Subcutaneous abdominal adipose tissue (tissue), 5 donors: ENCODE measurements at regions not wholly inside any gene's neighbourhood (a gene's known extent, or its start where the extent isn't known, plus 50 kb on each side); places are given as distances from the start of the nearest gene placed in this dataset.

Source experiments
- H3K27ac ChIP-seq: one replicate; pipeline ENCODE4 v1.7.0; 2013; ENCODE audit warnings: low read depth, mild to moderate bottlenecking, inconsistent platforms, low read length, moderate library complexity
- H3K27me3 ChIP-seq, 5 donors: one replicate each; pipeline ENCODE4 v1.7.0; 2013; ENCODE audit warnings: low read length in 5 of 5, inconsistent platforms in 1 of 5; ENCODE audit not compliant: control insufficient read depth in 5 of 5, insufficient read depth in 4 of 5
- H3K36me3 ChIP-seq, 5 donors: one replicate each; pipeline ENCODE4 v1.7.0; 2013; ENCODE audit warnings: low read length in 5 of 5; ENCODE audit not compliant: control insufficient read depth in 5 of 5, insufficient read depth in 5 of 5
- H3K4me1 ChIP-seq, 5 donors: one replicate each; pipeline ENCODE4 v1.7.0; 2013; ENCODE audit warnings: low read length in 5 of 5, mild to moderate bottlenecking in 3 of 5, moderate library complexity in 1 of 5; ENCODE audit not compliant: control insufficient read depth in 5 of 5, insufficient read depth in 5 of 5
- H3K4me3 ChIP-seq, 5 donors: one replicate each; pipeline ENCODE4 v1.7.0; 2013; ENCODE audit warnings: low read length in 5 of 5, low read depth in 1 of 5
- H3K9ac ChIP-seq, 5 donors: one replicate each; pipeline ENCODE4 v1.7.0; 2013; ENCODE audit warnings: low read length in 5 of 5, mild to moderate bottlenecking in 4 of 5, moderate library complexity in 3 of 5
- H3K9me3 ChIP-seq, 5 donors: one replicate each; pipeline ENCODE4 v1.7.0; 2013; ENCODE audit warnings: low read length in 5 of 5; ENCODE audit not compliant: control insufficient read depth in 5 of 5
- donor health status: healthy.
- donor health status: healthy.
- donor health status: healthy.
- donor health status: healthy.
- donor health status: healthy.

DNA sequence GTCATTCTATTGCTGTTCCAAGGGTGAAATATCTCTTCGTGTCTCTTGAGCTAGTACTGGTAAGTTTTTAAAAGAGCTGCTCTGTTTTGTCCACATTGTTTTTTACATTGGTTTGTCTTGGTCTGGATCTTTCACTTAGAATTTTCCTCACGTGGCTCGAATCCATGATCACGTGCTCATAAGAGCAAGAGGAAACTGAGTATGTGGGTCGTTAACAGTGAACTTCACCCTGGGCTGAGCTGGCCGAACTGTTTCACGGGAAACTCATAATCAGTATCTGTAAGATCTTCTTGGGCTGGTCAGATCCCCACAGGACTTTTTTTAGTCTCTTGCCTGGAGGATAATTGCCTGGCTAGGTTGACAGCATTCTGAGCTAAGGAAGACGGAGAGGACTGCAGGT is 77.8 kb upstream of the HELT start:
- no peak overlapping the region for H3K4me3 ChIP-seq

DNA sequence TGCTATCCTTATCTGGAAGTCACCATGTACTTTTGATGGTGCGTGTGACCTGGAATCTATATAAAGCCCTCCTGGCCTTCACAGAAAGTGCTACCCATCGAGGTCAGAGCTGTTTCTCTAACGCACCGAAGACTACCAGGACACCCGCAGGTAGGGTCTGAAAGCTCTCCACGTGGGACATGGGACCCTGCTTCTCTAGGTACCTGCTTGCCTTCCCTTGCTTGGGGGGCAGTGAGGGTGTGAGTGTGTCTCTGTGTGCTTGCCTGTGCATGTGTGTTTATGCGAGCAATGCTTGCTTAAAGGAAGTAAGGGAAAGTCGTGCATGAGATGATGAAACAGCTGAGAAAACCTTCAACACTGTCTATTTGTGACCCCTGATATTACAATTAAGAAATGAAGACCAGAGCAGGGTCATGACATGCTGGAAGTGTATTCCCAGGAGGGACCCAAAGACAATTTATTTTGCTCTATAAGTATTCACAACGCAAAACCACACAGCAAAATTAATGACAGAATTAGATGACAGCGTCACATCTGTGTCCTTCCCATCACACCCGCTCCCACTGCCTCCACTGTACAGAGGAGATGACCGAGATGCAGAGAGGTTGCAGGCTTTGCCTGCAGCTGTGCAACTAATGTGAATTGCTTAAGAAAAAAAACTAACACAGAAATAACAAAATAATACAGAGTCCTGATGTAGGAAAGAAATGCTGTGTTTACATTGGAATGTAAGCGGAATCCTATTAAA is 76.4 kb upstream of the HELT start:
- no peak overlapping the region for H3K9ac ChIP-seq
- H3K4me3 ChIP-seq, result no peak overlapping the region
- peaks cover 0 to 7% (median 0%) of the 10 kb centered on the region in 5 donors for H3K9me3 ChIP-seq
- H3K4me1 ChIP-seq, result no peaks in the 10 kb centered on the region
- no peak overlapping the region for H3K27ac ChIP-seq
- no peaks in the 10 kb centered on the region for H3K36me3 ChIP-seq
- H3K27me3 ChIP-seq, result no peaks in the 10 kb centered on the region

More for the DNA sequence above, 77.8 kb upstream of the HELT start:
- H3K27me3 ChIP-seq, result no peaks in the 10 kb centered on the region
- H3K4me1 ChIP-seq, result no peaks in the 10 kb centered on the region
- H3K9ac ChIP-seq, result no peak overlapping the region
- H3K9me3 ChIP-seq, result peaks cover 0 to 7% (median 0%) of the 10 kb centered on the region in 5 donors
- no peak overlapping the region for H3K27ac ChIP-seq
- H3K36me3 ChIP-seq, result no peaks in the 10 kb centered on the region

GRCh38 chr4:184942444-184943425 is 75.6 kb upstream of the HELT start:
- peaks cover 0 to 7% (median 0%) of the 10 kb centered on the region in 5 donors for H3K9me3 ChIP-seq
- no peak overlapping the region for H3K27ac ChIP-seq
- H3K27me3 ChIP-seq, result no peaks in the 10 kb centered on the region
- H3K36me3 ChIP-seq, result no peaks in the 10 kb centered on the region
- no peaks in the 10 kb centered on the region for H3K4me1 ChIP-seq
- no peak overlapping the region for H3K4me3 ChIP-seq
- H3K9ac ChIP-seq, result no peak overlapping the region

- no peak overlapping the region for H3K4me3 ChIP-seq
- no peaks in the 10 kb centered on the region for H3K36me3 ChIP-seq
- H3K9ac ChIP-seq, result no peak overlapping the region
- H3K27ac ChIP-seq, result no peak overlapping the region
- no peaks in the 10 kb centered on the region for H3K9me3 ChIP-seq
- no peaks in the 10 kb centered on the region for H3K27me3 ChIP-seq
- no peaks in the 10 kb centered on the region for H3K4me1 ChIP-seq
Observed at GRCh38 chr4:184949020-184949419, 69.3 kb upstream of the HELT start.

DNA sequence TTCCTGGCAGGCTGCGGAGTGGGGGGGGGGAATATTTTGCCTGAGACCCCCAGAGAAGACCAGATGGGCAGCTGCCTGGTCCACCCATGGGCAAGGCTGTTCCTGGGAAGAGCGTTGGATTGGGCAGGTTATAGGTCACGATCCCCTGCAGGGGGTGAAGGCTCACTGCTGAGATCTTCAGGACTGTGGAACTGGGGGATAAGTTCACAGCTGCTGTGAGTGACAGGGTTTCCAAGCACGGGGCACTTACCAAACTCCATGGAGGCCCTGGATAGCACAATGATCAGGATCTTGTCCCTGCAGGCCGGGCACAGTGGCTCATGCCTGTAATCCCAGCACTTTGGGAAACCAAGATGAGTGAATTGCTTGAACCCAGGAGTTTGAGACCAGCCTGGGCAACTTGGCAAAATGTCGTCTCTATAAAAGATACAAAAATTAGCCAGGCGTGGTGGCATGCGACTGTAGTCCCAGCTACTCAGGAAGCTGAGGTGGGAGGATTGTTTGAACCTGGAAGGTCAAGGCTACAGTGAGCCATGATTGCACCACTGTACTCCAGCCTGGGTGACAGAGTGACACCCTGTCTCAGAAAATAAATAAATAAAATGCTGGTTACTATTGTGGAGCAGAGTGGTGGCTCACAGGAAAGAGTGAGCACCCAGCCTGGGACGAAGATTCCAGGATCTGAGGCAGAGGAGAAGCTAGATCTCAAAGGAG is 68.0 kb upstream of the HELT start:
- Histone ChIP-seq H3K9ac (no peak overlapping the region), H3K4me3 (no peak overlapping the region), H3K9me3 (no peaks in the 10 kb centered on the region), H3K27ac (no peak overlapping the region), H3K27me3 (no peaks in the 10 kb centered on the region), H3K36me3 (no peaks in the 10 kb centered on the region), H3K4me1 (no peaks in the 10 kb centered on the region)

DNA sequence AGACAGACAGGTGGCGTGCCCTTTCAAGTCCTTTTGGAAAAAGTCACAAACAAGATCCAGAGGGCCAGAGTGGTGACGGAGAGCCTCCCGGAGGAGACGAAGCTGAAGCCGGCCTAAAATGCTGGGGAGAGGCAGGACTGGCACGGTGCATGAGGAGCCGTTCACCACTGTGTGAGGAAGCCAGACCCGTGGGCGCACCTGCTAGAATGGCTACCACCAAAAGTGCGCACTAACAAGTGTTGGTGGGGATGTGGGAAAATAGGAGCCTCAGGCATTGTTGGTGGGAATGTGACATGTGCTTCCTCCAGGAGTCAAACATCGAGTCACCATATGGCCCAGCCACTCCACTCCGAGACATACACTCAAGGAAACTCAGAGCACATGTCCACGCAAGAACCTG is 67.4 kb upstream of the HELT start:
- Histone ChIP-seq H3K9me3 (no peaks in the 10 kb centered on the region), H3K36me3 (no peaks in the 10 kb centered on the region), H3K4me3 (no peak overlapping the region), H3K27me3 (no peaks in the 10 kb centered on the region), H3K9ac (no peak overlapping the region), H3K4me1 (no peaks in the 10 kb centered on the region), H3K27ac (no peak overlapping the region)

DNA sequence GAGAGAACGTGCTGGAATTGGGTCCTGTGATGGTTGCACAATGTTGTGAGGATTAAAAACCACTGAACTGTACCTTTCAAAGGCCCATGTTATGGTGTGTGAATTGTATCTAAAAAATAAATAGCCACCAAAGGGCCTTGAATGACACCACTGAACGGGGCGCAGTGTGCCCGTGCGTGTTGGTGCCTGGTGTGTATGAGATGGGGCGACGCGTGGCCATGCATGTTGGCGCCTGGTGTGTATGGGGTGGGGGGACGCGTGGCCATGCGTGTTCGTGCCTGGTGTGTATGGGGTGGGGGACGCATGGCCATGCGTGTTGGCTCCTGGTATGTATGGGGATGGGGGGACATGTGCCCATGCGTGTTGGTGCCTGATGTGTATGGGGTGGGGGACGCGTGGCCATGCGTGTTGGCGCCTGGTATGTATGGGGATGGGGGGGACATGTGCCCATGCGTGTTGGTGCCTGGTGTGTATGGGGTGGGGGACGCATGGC is 66.6 kb upstream of the HELT start:
- Histone ChIP-seq H3K4me3 (no peak overlapping the region), H3K9me3 (no peaks in the 10 kb centered on the region), H3K27ac (no peak overlapping the region), H3K4me1 (no peaks in the 10 kb centered on the region), H3K36me3 (no peaks in the 10 kb centered on the region), H3K27me3 (no peaks in the 10 kb centered on the region), H3K9ac (no peak overlapping the region)

DNA sequence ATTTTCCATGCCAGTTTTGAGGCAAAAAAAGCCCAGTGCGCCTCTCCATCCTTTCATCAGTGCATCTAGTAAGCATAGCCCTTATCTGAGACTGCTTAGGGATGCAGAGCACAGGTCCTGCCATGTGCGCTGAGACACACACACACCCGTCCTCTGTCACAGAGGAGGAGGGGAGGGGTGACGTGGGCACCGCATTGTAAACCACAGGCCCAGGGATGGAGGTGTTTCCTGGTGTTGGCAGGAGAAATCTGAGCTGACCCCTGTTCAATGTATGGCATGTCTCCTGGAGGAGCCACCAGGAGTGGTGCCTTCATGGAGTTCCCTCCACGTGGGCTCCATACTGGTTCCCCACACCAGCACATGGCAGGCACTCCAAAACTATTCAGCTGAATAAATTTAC is 65.8 kb upstream of the HELT start:
- no peaks in the 10 kb centered on the region for H3K4me1 ChIP-seq
- no peak overlapping the region for H3K9ac ChIP-seq
- H3K4me3 ChIP-seq, result no peak overlapping the region
- no peaks in the 10 kb centered on the region for H3K9me3 ChIP-seq
- H3K36me3 ChIP-seq, result no peaks in the 10 kb centered on the region
- no peaks in the 10 kb centered on the region for H3K27me3 ChIP-seq
- H3K27ac ChIP-seq, result no peak overlapping the region

GRCh38 chr4:184953421-184953945 is 64.8 kb upstream of the HELT start:
- no peaks in the 10 kb centered on the region for H3K4me1 ChIP-seq

More at GRCh38 chr4:184953421-184953945, 64.8 kb upstream of the HELT start:
- Histone ChIP-seq H3K9me3 (no peaks in the 10 kb centered on the region), H3K4me3 (no peak overlapping the region), H3K9ac (no peak overlapping the region), H3K27me3 (no peaks in the 10 kb centered on the region), H3K27ac (no peak overlapping the region), H3K36me3 (no peaks in the 10 kb centered on the region)
